Kidney epithelial cell (primary cell): ENCODE measurements at regions not wholly inside any gene's neighbourhood (a gene's known extent, or its start where the extent isn't known, plus 50 kb on each side); places are given as distances from the start of the nearest gene placed in this dataset.

Source experiments
- DNase-seq: peaks from one replicate; pipeline ENCODE4 v3.0.0-alpha.2; 2010; ENCODE audit warnings: low read depth
- H3K27me3 ChIP-seq: 2 replicates; pipeline ENCODE4 v1.6.0; 2011; ENCODE audit warnings: low read length; ENCODE audit not compliant: control insufficient read depth, insufficient read depth
- H3K36me3 ChIP-seq: 2 replicates; pipeline ENCODE4 v1.5.1; 2011; ENCODE audit warnings: low read length; ENCODE audit not compliant: control insufficient read depth, insufficient read depth
- H3K4me3 ChIP-seq: 2 replicates; pipeline ENCODE4 v1.5.1; 2011; ENCODE audit warnings: low read depth, mild to moderate bottlenecking, control low read depth, low read length
- TF ChIP-seq, protein P1 (sequence below): IDR thresholded peaks from 2 replicates; pipeline ENCODE4 v1.5.1; 2011; ENCODE audit warnings: mild to moderate bottlenecking, moderate library complexity, low read length, control low read depth, inconsistent platforms; ENCODE audit not compliant: insufficient read depth, poor library complexity, severe bottlenecking

DNA sequence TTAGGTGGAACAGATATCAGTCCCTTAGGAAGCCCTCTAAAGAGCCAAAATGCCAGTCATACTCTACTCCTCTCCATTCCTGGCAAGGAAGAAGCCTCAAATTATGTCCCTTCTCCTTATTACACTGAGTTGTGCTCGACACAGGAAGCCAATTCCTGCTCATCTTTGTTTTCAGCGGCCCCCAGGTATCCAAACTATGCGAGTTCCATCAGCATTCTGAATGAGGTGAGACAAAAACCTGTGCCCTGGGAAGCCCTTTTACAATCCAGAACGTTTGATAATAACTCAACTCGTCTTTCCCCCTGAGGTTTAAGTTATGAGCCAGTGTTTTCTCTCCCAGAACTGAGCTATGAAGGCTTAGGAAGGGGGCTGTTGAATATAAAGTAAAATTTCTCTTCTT is 580.5 kb downstream of the NXPH1 start:
- Histone ChIP-seq H3K36me3 (no peaks in the 10 kb centered on the region), H3K4me3 (no peak overlapping the region), H3K27me3 (no peaks in the 10 kb centered on the region)
- TF ChIP-seq, protein P1, sequence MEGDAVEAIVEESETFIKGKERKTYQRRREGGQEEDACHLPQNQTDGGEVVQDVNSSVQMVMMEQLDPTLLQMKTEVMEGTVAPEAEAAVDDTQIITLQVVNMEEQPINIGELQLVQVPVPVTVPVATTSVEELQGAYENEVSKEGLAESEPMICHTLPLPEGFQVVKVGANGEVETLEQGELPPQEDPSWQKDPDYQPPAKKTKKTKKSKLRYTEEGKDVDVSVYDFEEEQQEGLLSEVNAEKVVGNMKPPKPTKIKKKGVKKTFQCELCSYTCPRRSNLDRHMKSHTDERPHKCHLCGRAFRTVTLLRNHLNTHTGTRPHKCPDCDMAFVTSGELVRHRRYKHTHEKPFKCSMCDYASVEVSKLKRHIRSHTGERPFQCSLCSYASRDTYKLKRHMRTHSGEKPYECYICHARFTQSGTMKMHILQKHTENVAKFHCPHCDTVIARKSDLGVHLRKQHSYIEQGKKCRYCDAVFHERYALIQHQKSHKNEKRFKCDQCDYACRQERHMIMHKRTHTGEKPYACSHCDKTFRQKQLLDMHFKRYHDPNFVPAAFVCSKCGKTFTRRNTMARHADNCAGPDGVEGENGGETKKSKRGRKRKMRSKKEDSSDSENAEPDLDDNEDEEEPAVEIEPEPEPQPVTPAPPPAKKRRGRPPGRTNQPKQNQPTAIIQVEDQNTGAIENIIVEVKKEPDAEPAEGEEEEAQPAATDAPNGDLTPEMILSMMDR = no peak
- DNase-seq = no peak

DNA sequence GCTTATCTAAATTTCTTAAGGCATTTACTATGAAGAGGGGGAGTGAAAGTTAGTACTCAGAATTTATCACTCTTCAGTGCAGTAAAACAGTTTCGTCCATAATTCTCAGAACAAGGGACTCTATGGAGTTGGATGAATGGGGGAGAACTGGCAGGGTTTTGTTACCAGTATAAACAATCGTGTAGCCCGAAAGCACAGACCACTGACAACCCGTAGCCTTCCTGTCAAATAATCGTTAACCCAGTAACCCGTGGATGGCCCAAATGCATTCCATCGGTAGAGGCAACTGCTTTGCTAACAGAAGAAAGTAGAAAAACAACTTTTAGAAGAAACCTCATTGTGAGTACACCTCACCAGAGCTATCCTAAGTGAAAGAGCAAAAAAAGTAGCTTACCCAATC is 583.9 kb downstream of the NXPH1 start:
- Histone ChIP-seq H3K27me3 (no peaks in the 10 kb centered on the region), H3K4me3 (no peak overlapping the region), H3K36me3 (no peaks in the 10 kb centered on the region)
- TF ChIP-seq, protein P1 = no peak
- no peak for DNase-seq

DNA sequence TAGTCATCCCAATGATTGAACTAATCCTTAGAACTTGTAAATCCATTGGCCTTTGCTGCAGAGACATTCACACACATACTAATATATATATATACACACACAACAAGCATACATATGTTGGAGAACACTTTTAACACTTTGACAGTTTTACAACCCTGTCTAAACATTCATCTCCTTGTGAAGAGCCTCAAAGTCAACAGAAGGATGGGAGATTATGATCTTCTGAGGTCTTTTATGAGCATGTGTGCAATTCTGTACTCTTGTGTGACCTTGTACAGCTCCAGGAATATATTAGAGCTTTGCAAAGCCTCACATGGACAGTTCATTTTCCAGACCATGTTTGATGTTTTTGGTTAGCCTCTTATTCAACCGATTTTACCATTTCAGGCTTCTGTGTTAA is 589.0 kb downstream of the NXPH1 start:
- DNase-seq = no peak
- no peaks in the 10 kb centered on the region for H3K36me3 ChIP-seq
- TF ChIP-seq, protein P1 = no peak

DNA sequence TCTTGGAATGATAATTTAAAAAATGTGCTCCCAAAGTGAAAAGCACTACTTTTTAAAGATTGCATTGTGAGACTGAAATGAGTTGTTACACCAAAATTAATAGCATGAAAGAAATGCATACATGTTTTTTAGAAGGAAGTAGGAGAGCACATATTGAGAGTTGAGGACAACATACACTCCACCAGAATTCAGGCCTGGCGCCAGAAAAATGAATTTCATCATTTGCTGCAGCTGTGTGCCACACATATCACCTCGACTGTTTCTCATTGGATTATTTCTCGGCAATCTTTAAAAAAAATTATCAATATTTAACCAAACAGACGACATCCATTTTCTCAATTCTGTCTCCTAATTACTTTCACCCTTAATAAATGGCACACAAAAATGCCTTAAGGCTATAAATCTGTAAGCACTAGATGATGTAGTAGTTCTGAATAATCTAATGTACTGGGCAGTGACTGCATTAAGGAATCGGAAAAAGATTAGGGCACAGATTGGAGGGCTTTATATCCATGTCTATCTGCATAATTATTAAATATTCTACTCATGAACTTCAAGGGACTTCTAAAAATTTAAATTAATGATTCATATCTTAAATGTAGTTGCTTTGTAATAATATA is 590.4 kb downstream of the NXPH1 start:
- Histone ChIP-seq H3K4me3 (no peak overlapping the region), H3K27me3 (no peaks in the 10 kb centered on the region), H3K36me3 (no peaks in the 10 kb centered on the region)
- TF ChIP-seq, protein P1 = no peak
- DNase-seq = no peak

More for the DNA sequence above, 589.0 kb downstream of the NXPH1 start:
- H3K4me3 ChIP-seq = no peak overlapping the region
- no peaks in the 10 kb centered on the region for H3K27me3 ChIP-seq

DNA sequence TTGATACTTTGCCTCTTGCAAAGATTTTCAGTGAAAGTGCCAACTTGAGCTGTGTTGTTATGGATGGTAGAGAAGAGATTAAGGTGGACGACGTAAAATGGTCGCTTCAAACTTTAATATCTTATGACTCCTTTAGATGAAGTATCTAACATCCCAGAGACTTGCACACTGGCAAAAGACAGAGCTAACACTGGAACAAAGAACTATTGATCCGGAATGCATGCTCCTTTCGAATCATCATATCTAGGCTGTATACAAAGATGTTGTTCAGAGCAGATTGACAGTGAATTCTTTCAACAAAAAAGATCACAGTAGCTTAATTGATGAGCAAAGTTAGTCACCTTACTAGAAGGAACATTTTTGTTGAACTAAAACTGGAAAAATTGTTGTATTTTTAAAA is 592.7 kb downstream of the NXPH1 start:
- H3K4me3 ChIP-seq = no peak overlapping the region
- H3K27me3 ChIP-seq = no peaks in the 10 kb centered on the region
- H3K36me3 ChIP-seq = no peaks in the 10 kb centered on the region
- DNase-seq = no peak
- TF ChIP-seq, protein P1 = no peak

DNA sequence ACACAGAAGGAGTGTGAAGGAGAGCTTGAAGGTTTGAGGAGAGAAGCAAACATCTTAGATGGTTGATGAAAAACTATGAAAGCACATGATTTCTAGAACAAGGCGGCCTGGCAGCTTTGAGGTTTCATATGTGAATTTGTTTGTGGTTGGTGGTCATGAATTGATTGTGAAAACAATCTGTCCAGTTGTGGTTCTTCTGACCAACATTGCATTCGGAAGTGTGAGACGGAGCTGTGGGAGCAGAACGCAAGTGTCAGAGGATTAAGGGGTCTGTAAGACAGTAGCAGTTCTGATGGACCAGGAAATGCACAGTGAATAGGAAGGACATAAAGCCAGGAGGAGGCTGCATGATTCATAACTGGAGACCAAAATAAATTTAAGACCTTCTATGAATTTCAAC is 594.6 kb downstream of the NXPH1 start:
- TF ChIP-seq, protein P1 = no peak
- no peaks in the 10 kb centered on the region for H3K36me3 ChIP-seq
- DNase-seq = no peak
- no peaks in the 10 kb centered on the region for H3K27me3 ChIP-seq
- H3K4me3 ChIP-seq = no peak overlapping the region
